ENCODE measurements at regions not wholly inside any gene's neighbourhood (a gene's known extent, or its start where the extent isn't known, plus 50 kb on each side); places are given as distances from the start of the nearest gene placed in this dataset.

GRCh38 chr3:67804089-67804488 is 149.7 kb upstream of the SUCLG2 start:
- ChIA-PET CTCF (interaction anchor here (1.4 kb wide), 1 partner anchor 13 kb away, joined by 4 read pairs; no protein-coding TSS in a partner anchor), POLR2A (no interaction called here)
- TF ChIP-seq CTCF (IDR thresholded peaks at IDR 0.05; ENCODE audit: control extremely low read depth, extremely low read depth, low read depth, missing control alignments) = no peak
- DNase-seq (ENCODE audit: extremely low spot score) = no peak

- POLR2A ChIA-PET = no interaction called here
- no peak for TF ChIP-seq CTCF (IDR thresholded peaks at IDR 0.05; ENCODE audit: control extremely low read depth, extremely low read depth, low read depth, missing control alignments)
- DNase-seq (ENCODE audit: extremely low spot score) = no peak
- CTCF ChIA-PET = interaction anchor here (1.7 kb wide), 1 partner anchor 684 kb away, joined by 4 read pairs; no protein-coding TSS in a partner anchor
These were observed 144.0 kb upstream of the SUCLG2 start for GRCh38 chr3:67798412-67798811.

- ChIA-PET CTCF (interaction anchor here (1.4 to 4.9 kb wide), 3 partner anchors 12 to 679 kb away, joined by 4 to 89 read pairs (median 30); no protein-coding TSS in a partner anchor), POLR2A (no interaction called here)
- no peak for TF ChIP-seq CTCF (IDR thresholded peaks at IDR 0.05; ENCODE audit: control extremely low read depth, extremely low read depth, low read depth, missing control alignments)
- no peak for DNase-seq (ENCODE audit: extremely low spot score)
These were observed 137.2 kb upstream of the SUCLG2 start for GRCh38 chr3:67791620-67792019.

GRCh38 chr3:67790043-67790442 is 135.6 kb upstream of the SUCLG2 start:
- DNase-seq (ENCODE audit: extremely low spot score) = peak; percentile 37
- TF ChIP-seq CTCF (IDR thresholded peaks at IDR 0.05; ENCODE audit: control extremely low read depth, extremely low read depth, low read depth, missing control alignments) = peak; percentile 63
- POLR2A ChIA-PET = no interaction called here
- CTCF ChIA-PET = interaction anchor here (0.6 to 4.9 kb wide), 23 partner anchors 11 to 819 kb away, joined by 3 to 89 read pairs (median 4); no protein-coding TSS in a partner anchor

GRCh38 chr3:67788396-67788795 is 134.0 kb upstream of the SUCLG2 start:
- TF ChIP-seq CTCF (IDR thresholded peaks at IDR 0.05; ENCODE audit: control extremely low read depth, extremely low read depth, low read depth, missing control alignments) = no peak
- CTCF ChIA-PET = interaction anchor here (1.4 to 4.9 kb wide), 4 partner anchors 17 to 675 kb away, joined by 4 to 89 read pairs (median 20); no protein-coding TSS in a partner anchor
- no peak for DNase-seq (ENCODE audit: extremely low spot score)
- POLR2A ChIA-PET = no interaction called here

- POLR2A ChIA-PET = no interaction called here
- DNase-seq (ENCODE audit: extremely low spot score) = no peak
- CTCF ChIA-PET = no interaction called here
- TF ChIP-seq CTCF (IDR thresholded peaks at IDR 0.05; ENCODE audit: control extremely low read depth, extremely low read depth, low read depth, missing control alignments) = no peak
These were observed 129.2 kb upstream of the SUCLG2 start for GRCh38 chr3:67783281-67784250.
